ENCODE measurements at regions not wholly inside any gene's neighbourhood (a gene's known extent, or its start where the extent isn't known, plus 50 kb on each side); places are given as distances from the start of the nearest gene placed in this dataset.

GRCh38 chrX:141469469-141469868 lies 115.1 kb downstream of the SPANXA1 start:
- Mint-ChIP-seq H3K27ac (no peak overlapping the region), H3K27me3 (ENCODE audit: low read depth) (no peaks in the 10 kb centered on the region), H3K36me3 (ENCODE audit: insufficient read depth in 1 of 3, low read depth in 3 of 3) (no peaks in the 10 kb centered on the region; a peak in 1 of 7 replicates), H3K4me1 (peaks cover 3 to 6% of the 10 kb centered on the region in 2 experiments; a peak in 2 of 4 replicates), H3K4me3 (no peak overlapping the region), H3K9me3 (peaks cover 44 to 48% of the 10 kb centered on the region in 2 experiments)
- H3K27ac ChIP-seq (ENCODE audit: insufficient read length, low read depth, low read length): no peak overlapping the region
- no peak overlapping the region for H4K5ac ChIP-seq (ENCODE audit: insufficient read length, low read depth, low read length)
- no peak overlapping the region for H2BK120ac ChIP-seq (ENCODE audit: low read depth, low read length, poor library complexity, severe bottlenecking)
- no peaks in the 10 kb centered on the region for H4K20me1 ChIP-seq (ENCODE audit: control insufficient read depth, insufficient read depth, insufficient read length)
- no peaks in the 10 kb centered on the region for H3K79me1 ChIP-seq (ENCODE audit: insufficient read depth, low read depth, low read length, poor library complexity, severe bottlenecking)
- no peaks in the 10 kb centered on the region for H3K23me2 ChIP-seq (ENCODE audit: insufficient read length, low read depth, low read length, poor library complexity, severe bottlenecking)
- no peak overlapping the region for H3K9ac ChIP-seq (ENCODE audit: extremely low read depth, insufficient read length, low read length)
- H2AK5ac ChIP-seq (ENCODE audit: insufficient read length, low read length): no peak overlapping the region
- H3K23ac ChIP-seq (ENCODE audit: insufficient read length, low read depth, low read length): no peak overlapping the region
- no CpG with 5 or more reads among the region's 4 CpGs for WGBS (ENCODE audit: extremely low coverage, insufficient read length, low lambda C conversion rate)
- no peak overlapping the region for H3K56ac ChIP-seq (ENCODE audit: insufficient read length, low read depth, low read length)
- no peak overlapping the region for H3K18ac ChIP-seq (ENCODE audit: insufficient read length, low read depth, low read length)
- no peak overlapping the region for H4K8ac ChIP-seq (replicated peaks; ENCODE audit: insufficient read length, low read depth, low read length)
- no peaks in the 10 kb centered on the region for H3K27me3 ChIP-seq (ENCODE audit: insufficient read depth, low read length)
- H3K9me3 ChIP-seq (ENCODE audit: control insufficient read depth, low read depth, low read length): peaks cover 17% of the 10 kb centered on the region
- H2AFZ ChIP-seq (ENCODE audit: low read length): no peak overlapping the region
- H3K4me1 ChIP-seq (ENCODE audit: insufficient read depth, low read length): no peaks in the 10 kb centered on the region; the same call in 1 of the 2 replicates
- H3K4me2 ChIP-seq (ENCODE audit: insufficient read depth, insufficient read length, low read length): no peak overlapping the region
- H2BK12ac ChIP-seq (ENCODE audit: insufficient read length, low read depth, low read length): no peak overlapping the region
- H4K91ac ChIP-seq (ENCODE audit: insufficient read length, low read depth, low read length): no peak overlapping the region
- no peak for DNase-seq
- H3K14ac ChIP-seq (ENCODE audit: insufficient read depth, low read length): no peak overlapping the region
- no peak overlapping the region for H2BK5ac ChIP-seq (ENCODE audit: insufficient read length, low read length)
- H2BK15ac ChIP-seq (ENCODE audit: low read depth, low read length): no peak overlapping the region
- H2BK20ac ChIP-seq (ENCODE audit: low read depth, low read length, poor library complexity, severe bottlenecking): no peak overlapping the region
- H3T11ph ChIP-seq (ENCODE audit: low read length): no peak overlapping the region
- TF ChIP-seq, protein P1, sequence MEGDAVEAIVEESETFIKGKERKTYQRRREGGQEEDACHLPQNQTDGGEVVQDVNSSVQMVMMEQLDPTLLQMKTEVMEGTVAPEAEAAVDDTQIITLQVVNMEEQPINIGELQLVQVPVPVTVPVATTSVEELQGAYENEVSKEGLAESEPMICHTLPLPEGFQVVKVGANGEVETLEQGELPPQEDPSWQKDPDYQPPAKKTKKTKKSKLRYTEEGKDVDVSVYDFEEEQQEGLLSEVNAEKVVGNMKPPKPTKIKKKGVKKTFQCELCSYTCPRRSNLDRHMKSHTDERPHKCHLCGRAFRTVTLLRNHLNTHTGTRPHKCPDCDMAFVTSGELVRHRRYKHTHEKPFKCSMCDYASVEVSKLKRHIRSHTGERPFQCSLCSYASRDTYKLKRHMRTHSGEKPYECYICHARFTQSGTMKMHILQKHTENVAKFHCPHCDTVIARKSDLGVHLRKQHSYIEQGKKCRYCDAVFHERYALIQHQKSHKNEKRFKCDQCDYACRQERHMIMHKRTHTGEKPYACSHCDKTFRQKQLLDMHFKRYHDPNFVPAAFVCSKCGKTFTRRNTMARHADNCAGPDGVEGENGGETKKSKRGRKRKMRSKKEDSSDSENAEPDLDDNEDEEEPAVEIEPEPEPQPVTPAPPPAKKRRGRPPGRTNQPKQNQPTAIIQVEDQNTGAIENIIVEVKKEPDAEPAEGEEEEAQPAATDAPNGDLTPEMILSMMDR (conservative IDR thresholded peaks at IDR 0.05): no peak
- H3K4ac ChIP-seq (ENCODE audit: low read depth, low read length): no peak overlapping the region
- H3K79me2 ChIP-seq (ENCODE audit: insufficient read depth, low read length): no peaks in the 10 kb centered on the region
